ENCODE measurements at regions not wholly inside any gene's neighbourhood (a gene's known extent, or its start where the extent isn't known, plus 50 kb on each side); places are given as distances from the start of the nearest gene placed in this dataset.

- H2AFZ ChIP-seq (ENCODE audit: control insufficient read depth, low read depth, low read length) = no peak overlapping the region
- in situ Hi-C loops (cut with MboI) (no loop called here), intact Hi-C loops (cut with micrococcal nuclease; ENCODE audit: unreplicated experiment) (no loop called here)
- ChIA-PET RAD21 (ENCODE audit: unreplicated experiment) (no interaction called here), CTCF (no interaction called here), POLR2A (no interaction called here), SMC1A (ENCODE audit: uncharacterized antibody, unreplicated experiment) (no interaction called here)
- no peaks in the 10 kb centered on the region for H4K20me1 ChIP-seq (ENCODE audit: control insufficient read depth, insufficient read depth)
- no peaks in the 10 kb centered on the region for H3K79me2 ChIP-seq (ENCODE audit: control insufficient read depth, insufficient read depth, low read length)
- H3K27me3 ChIP-seq (replicated peaks in 1 of 2; ENCODE audit: control insufficient read depth in 2 of 2, insufficient read depth in 2 of 2, low read length in 1 of 2) = no peaks in the 10 kb centered on the region; a peak in 1 of 4 replicates
- no peak overlapping the region for H3K9ac ChIP-seq (ENCODE audit: control insufficient read depth, insufficient read depth, low read length)
- H3K4me1 ChIP-seq (ENCODE audit: control insufficient read depth, insufficient read depth, low read length) = no peaks in the 10 kb centered on the region
- ATAC-seq = no peak
- no peak overlapping the region for H3K27ac ChIP-seq (ENCODE audit: control insufficient read depth, insufficient read depth)
- H3K36me3 ChIP-seq (ENCODE audit: control insufficient read depth in 2 of 2, insufficient read depth in 2 of 2, low read length in 1 of 2) = no peaks in the 10 kb centered on the region
- DNase-seq (ENCODE audit: low read depth, low spot score) = no peak
- TF ChIP-seq PAX5 (IDR thresholded peaks at IDR 0.05; ENCODE audit: borderline replicate concordance, low read depth, low read length) (no peak), SMAD5 (IDR thresholded peaks at IDR 0.05; ENCODE audit: low read depth) (no peak), SKIL (IDR thresholded peaks at IDR 0.05; ENCODE audit: low read depth, poor library complexity, severe bottlenecking) (no peak), ZBED1 (IDR thresholded peaks at IDR 0.05; ENCODE audit: borderline replicate concordance) (no peak), TCF12 (IDR thresholded peaks at IDR 0.05; ENCODE audit: low read depth, low read length) (no peak), HDAC6 (IDR thresholded peaks at IDR 0.05; ENCODE audit: unreplicated experiment) (no peak), MTA3 (IDR thresholded peaks at IDR 0.05; ENCODE audit: borderline replicate concordance, low read length) (no peak)
- no peak for FAIRE-seq
- H3K9me3 ChIP-seq (replicated peaks; ENCODE audit: control insufficient read depth, insufficient read depth, low read length) = no peaks in the 10 kb centered on the region
- H3K4me3 ChIP-seq = no peak overlapping the region
- no peak overlapping the region for H3K4me2 ChIP-seq (ENCODE audit: control insufficient read depth, insufficient read depth)
- 18% methylated on average over 3 of the region's 3 CpGs for WGBS (ENCODE audit: insufficient coverage, insufficient replicate concordance, low lambda C conversion rate, missing lambda C conversion rate)
- no TSS peak for BruUV-seq (replicated peaks)
Observed at GRCh38 chr12:105485921-105486320, 155.4 kb downstream of the C12orf75 start.

- H3K36me3 ChIP-seq (ENCODE audit: control insufficient read depth in 2 of 2, insufficient read depth in 2 of 2, low read length in 1 of 2) = no peaks in the 10 kb centered on the region
- H3K27ac ChIP-seq (ENCODE audit: control insufficient read depth, insufficient read depth) = no peak overlapping the region
- H3K4me2 ChIP-seq (ENCODE audit: control insufficient read depth, insufficient read depth) = no peak overlapping the region
- intact Hi-C loops (cut with micrococcal nuclease; ENCODE audit: unreplicated experiment) (no loop called here), in situ Hi-C loops (cut with MboI) (no loop called here)
- ATAC-seq (no peak), FAIRE-seq (no peak), DNase-seq (ENCODE audit: low read depth, low spot score) (no peak)
- no peak overlapping the region for H3K4me3 ChIP-seq
- no peak overlapping the region for H3K9ac ChIP-seq (ENCODE audit: control insufficient read depth, insufficient read depth, low read length)
- no peaks in the 10 kb centered on the region for H3K4me1 ChIP-seq (ENCODE audit: control insufficient read depth, insufficient read depth, low read length)
- CTCF ChIA-PET = no interaction called here
- 70% methylated on average over 6 of the region's 6 CpGs for WGBS (ENCODE audit: insufficient coverage, insufficient replicate concordance, low lambda C conversion rate, missing lambda C conversion rate)
- H4K20me1 ChIP-seq (ENCODE audit: control insufficient read depth, insufficient read depth) = no peaks in the 10 kb centered on the region
- SMC1A ChIA-PET (ENCODE audit: uncharacterized antibody, unreplicated experiment) = no interaction called here
- no peaks in the 10 kb centered on the region; a peak in 1 of 4 replicates for H3K27me3 ChIP-seq (replicated peaks in 1 of 2; ENCODE audit: control insufficient read depth in 2 of 2, insufficient read depth in 2 of 2, low read length in 1 of 2)
- RAD21 ChIA-PET (ENCODE audit: unreplicated experiment) = no interaction called here
- POLR2A ChIA-PET = no interaction called here
- no peaks in the 10 kb centered on the region for H3K9me3 ChIP-seq (replicated peaks; ENCODE audit: control insufficient read depth, insufficient read depth, low read length)
- H2AFZ ChIP-seq (ENCODE audit: control insufficient read depth, low read depth, low read length) = no peak overlapping the region
- no peaks in the 10 kb centered on the region for H3K79me2 ChIP-seq (ENCODE audit: control insufficient read depth, insufficient read depth, low read length)
- BruUV-seq (replicated peaks) = no TSS peak
- no peak for TF ChIP-seq BCLAF1 (IDR thresholded peaks at IDR 0.05)
- no peak for TF ChIP-seq NR2C1 (IDR thresholded peaks at IDR 0.05)
- no peak for TF ChIP-seq ATF7 (IDR thresholded peaks at IDR 0.05; ENCODE audit: low read depth)
- no peak for TF ChIP-seq MTA3 (IDR thresholded peaks at IDR 0.05; ENCODE audit: borderline replicate concordance, low read length)
- TF ChIP-seq SIX5 (IDR thresholded peaks at IDR 0.05; ENCODE audit: low read depth, low read length, severe bottlenecking) = no peak
- TF ChIP-seq ZNF622 (IDR thresholded peaks at IDR 0.05) = no peak
- TF ChIP-seq ASH2L (IDR thresholded peaks at IDR 0.05; ENCODE audit: borderline replicate concordance, low read depth) = no peak
- no peak for TF ChIP-seq SUZ12 (IDR thresholded peaks at IDR 0.05; ENCODE audit: unreplicated experiment)
- TF ChIP-seq MXI1 (IDR thresholded peaks at IDR 0.05; ENCODE audit: low read depth, low read length) = no peak
- TF ChIP-seq SREBF1 (IDR thresholded peaks at IDR 0.05; ENCODE audit: low read length) = no peak
Observed at GRCh38 chr12:105487963-105488362, 157.5 kb downstream of the C12orf75 start.
